WTC11 (cell line): ENCODE measurements at regions not wholly inside any gene's neighbourhood (a gene's known extent, or its start where the extent isn't known, plus 50 kb on each side); places are given as distances from the start of the nearest gene placed in this dataset.
A peak's percentile ranks its signal among the peaks of the same experiment; 100 is the strongest.

Experiments
- ATAC-seq: fragments of 200-7000 bp; cut with Tn5 transposase; 2 replicates; pipeline ENCODE4 v1.10.0; 2021; ENCODE audit warnings: mild to moderate bottlenecking, moderate library complexity
- CTCF ChIA-PET: fragments of 300-600 bp; sonication (Branson Sonifier 250); formaldehyde crosslinking; loops from one replicate; lab custom pipeline; 2021; ENCODE audit warnings: antibody characterized with exemption; lab: Charles Lee
- POLR2A ChIA-PET: fragments of 350-600 bp; sonication (Branson Sonifier 250); formaldehyde crosslinking; loops from one replicate; lab custom pipeline; 2021; ENCODE audit warnings: antibody characterized with exemption; lab: Charles Lee
- DNase-seq: peaks from one replicate; pipeline ENCODE4 v3.0.0; 2021; ENCODE audit warnings: low spot score
- H3K27ac Mint-ChIP-seq: 2 replicates; pipeline ENCODE4 v1.8.0; 2021; ENCODE audit warnings: mixed read lengths
- H3K27me3 Mint-ChIP-seq: 2 replicates; pipeline ENCODE4 v1.8.0; 2021; ENCODE audit warnings: low read depth, mild to moderate bottlenecking, moderate library complexity, mixed read lengths
- H3K36me3 Mint-ChIP-seq: 2 replicates; pipeline ENCODE4 v1.8.0; 2021; ENCODE audit warnings: mixed read lengths
- H3K4me1 Mint-ChIP-seq: 2 replicates; pipeline ENCODE4 v1.8.0; 2022; ENCODE audit warnings: mixed read lengths
- H3K4me3 Mint-ChIP-seq: 2 replicates; pipeline ENCODE4 v1.8.0; 2021; ENCODE audit warnings: mild to moderate bottlenecking, moderate library complexity, mixed read lengths
- H3K9me3 Mint-ChIP-seq: 2 replicates; pipeline ENCODE4 v1.8.0; 2021; ENCODE audit warnings: mixed read lengths
- ELF4 ChIP-seq: sonication (generic); formaldehyde crosslinking; IDR thresholded peaks from 2 replicates; pipeline ENCODE4 v1.8.1; 2022; ENCODE audit warnings: low read depth, mild to moderate bottlenecking, moderate library complexity, missing genetic modification reagents
- ETV6 ChIP-seq: sonication (generic); formaldehyde crosslinking; IDR thresholded peaks from 2 replicates; pipeline ENCODE4 v1.8.1; 2022; ENCODE audit warnings: mild to moderate bottlenecking, missing genetic modification reagents
- GRHL2 ChIP-seq: fragments of 250-450 bp; sonication (Bioruptor Pico); IDR thresholded peaks from 2 replicates; pipeline ENCODE4 v1.8.0; 2022; ENCODE audit warnings: mild to moderate bottlenecking, moderate library complexity; ENCODE audit not compliant: insufficient replicate concordance, severe bottlenecking
- GTF2I ChIP-seq: fragments of 250-450 bp; sonication (Bioruptor Pico); conservative IDR thresholded peaks from 2 replicates; pipeline ENCODE4 v1.4.0; 2021; ENCODE audit warnings: mild to moderate bottlenecking
- NR1H2 ChIP-seq: sonication (generic); formaldehyde crosslinking; IDR thresholded peaks from 2 replicates; pipeline ENCODE4 v1.9.0; 2021; ENCODE audit warnings: mild to moderate bottlenecking, moderate library complexity, missing genetic modification reagents
- SOX15 ChIP-seq: fragments of 250-450 bp; sonication (Bioruptor Pico); IDR thresholded peaks from 2 replicates; pipeline ENCODE4 v1.9.0; 2021; ENCODE audit warnings: mild to moderate bottlenecking
- ZNF263 ChIP-seq: sonication (generic); formaldehyde crosslinking; IDR thresholded peaks from 2 replicates; pipeline ENCODE4 v1.8.1; 2022; ENCODE audit warnings: low read depth, mild to moderate bottlenecking, moderate library complexity, missing genetic modification reagents
- TF ChIP-seq, protein P1 (sequence below): sonication (generic); formaldehyde crosslinking; IDR thresholded peaks from 2 replicates; pipeline ENCODE4 v1.8.0; 2022; ENCODE audit warnings: mild to moderate bottlenecking, missing genetic modification reagents
- TF ChIP-seq, protein P2 (sequence below): sonication (generic); formaldehyde crosslinking; IDR thresholded peaks from 2 replicates; pipeline ENCODE4 v1.8.0; 2022; ENCODE audit warnings: mild to moderate bottlenecking, missing genetic modification reagents
- TF ChIP-seq, protein P3 (sequence below): sonication (generic); formaldehyde crosslinking; IDR thresholded peaks from 2 replicates; pipeline ENCODE4 v1.8.1; 2023; ENCODE audit warnings: mild to moderate bottlenecking, missing genetic modification reagents, moderate library complexity
- TF ChIP-seq, protein P4 (sequence below): sonication (generic); formaldehyde crosslinking; IDR thresholded peaks from 2 replicates; pipeline ENCODE4 v1.8.1; 2023; ENCODE audit warnings: mild to moderate bottlenecking, missing genetic modification reagents
- TF ChIP-seq, protein P5 (sequence below): sonication (generic); formaldehyde crosslinking; IDR thresholded peaks from 2 replicates; pipeline ENCODE4 v1.8.1; 2022; ENCODE audit warnings: low read depth, missing genetic modification reagents, borderline replicate concordance
- TF ChIP-seq, protein P6 (sequence below): fragments of 250-450 bp; sonication (Bioruptor Pico); IDR thresholded peaks from 2 replicates; pipeline ENCODE4 v1.8.0; 2021; ENCODE audit warnings: mild to moderate bottlenecking
- TF ChIP-seq, protein P7 (sequence below): fragments of 250-450 bp; sonication (Bioruptor Pico); IDR thresholded peaks from 2 replicates; pipeline ENCODE4 v1.9.0; 2021; ENCODE audit warnings: mild to moderate bottlenecking, borderline replicate concordance
- TF ChIP-seq, protein P8 (sequence below): sonication (generic); formaldehyde crosslinking; IDR thresholded peaks from 2 replicates; pipeline ENCODE4 v1.8.0; 2022; ENCODE audit warnings: missing genetic modification reagents

DNA sequence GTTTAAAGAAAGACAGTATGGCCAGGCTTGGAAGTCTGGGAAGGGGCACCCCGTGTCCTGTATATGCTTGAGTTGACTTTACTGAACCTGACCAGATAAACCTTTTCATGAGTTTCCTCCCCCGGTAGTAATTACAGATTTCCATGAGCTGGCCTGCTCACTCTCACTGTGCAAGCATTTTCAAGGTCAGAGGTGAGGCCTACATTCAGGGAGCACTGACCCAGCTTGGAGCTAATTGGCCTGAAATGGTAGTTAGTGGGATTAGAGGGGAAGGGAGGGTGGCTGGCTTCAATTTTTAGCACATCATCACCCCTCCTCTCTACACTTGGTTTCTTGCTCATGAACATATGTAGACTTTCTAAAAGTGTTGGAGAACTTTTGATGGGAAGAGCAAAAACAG, 99.2 kb downstream of the PSAT1 start:
- peaks cover 25% of the 10 kb centered on the region for H3K36me3 Mint-ChIP-seq
- H3K27ac Mint-ChIP-seq = no peak overlapping the region
- ChIA-PET POLR2A (no interaction called here), CTCF (no interaction called here)
- peaks cover 23% of the 10 kb centered on the region for H3K9me3 Mint-ChIP-seq
- TF ChIP-seq SOX15 (CRISPR knock-in tag) (no peak), ZNF263 (CRISPR knock-in tag) (no peak), GTF2I (CRISPR knock-in tag) (no peak), ELF4 (CRISPR knock-in tag) (no peak), ETV6 (CRISPR knock-in tag) (no peak)
- TF ChIP-seq, protein P1, sequence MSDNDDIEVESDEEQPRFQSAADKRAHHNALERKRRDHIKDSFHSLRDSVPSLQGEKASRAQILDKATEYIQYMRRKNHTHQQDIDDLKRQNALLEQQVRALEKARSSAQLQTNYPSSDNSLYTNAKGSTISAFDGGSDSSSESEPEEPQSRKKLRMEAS (CRISPR knock-in tag) = no peak
- TF ChIP-seq, protein P2, sequence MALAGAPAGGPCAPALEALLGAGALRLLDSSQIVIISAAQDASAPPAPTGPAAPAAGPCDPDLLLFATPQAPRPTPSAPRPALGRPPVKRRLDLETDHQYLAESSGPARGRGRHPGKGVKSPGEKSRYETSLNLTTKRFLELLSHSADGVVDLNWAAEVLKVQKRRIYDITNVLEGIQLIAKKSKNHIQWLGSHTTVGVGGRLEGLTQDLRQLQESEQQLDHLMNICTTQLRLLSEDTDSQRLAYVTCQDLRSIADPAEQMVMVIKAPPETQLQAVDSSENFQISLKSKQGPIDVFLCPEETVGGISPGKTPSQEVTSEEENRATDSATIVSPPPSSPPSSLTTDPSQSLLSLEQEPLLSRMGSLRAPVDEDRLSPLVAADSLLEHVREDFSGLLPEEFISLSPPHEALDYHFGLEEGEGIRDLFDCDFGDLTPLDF (CRISPR knock-in tag) = no peak
- TF ChIP-seq, all 79 proteins: peak for 0
- ATAC-seq (no peak), DNase-seq (no peak)
- Mint-ChIP-seq H3K4me1 (peaks cover 57% of the 10 kb centered on the region), H3K4me3 (no peak overlapping the region), H3K27me3 (peaks cover 3% of the 10 kb centered on the region; the same call in 1 of the 2 replicates)

DNA sequence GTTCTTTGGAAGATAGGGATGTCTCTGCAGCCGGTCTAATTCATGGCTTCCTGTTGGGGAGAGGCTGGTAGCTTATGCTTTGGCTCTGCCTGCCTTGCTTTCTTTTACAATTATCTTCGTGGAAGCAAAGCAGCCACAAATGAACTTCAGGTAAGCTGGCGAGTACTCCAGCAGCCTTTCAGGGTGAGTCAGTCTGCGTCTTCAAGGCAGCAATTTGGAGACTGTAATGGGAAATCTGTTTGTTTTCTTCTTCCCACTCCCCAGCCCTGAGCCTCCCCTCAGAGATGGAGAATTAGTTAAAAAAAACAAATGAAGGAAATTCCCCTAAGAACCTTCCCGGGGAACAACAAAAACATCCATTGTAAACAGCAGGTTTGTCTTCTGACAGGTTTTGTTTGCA, 100.1 kb downstream of the PSAT1 start:
- TF ChIP-seq ELF4 (CRISPR knock-in tag) = no peak
- TF ChIP-seq, protein P3, sequence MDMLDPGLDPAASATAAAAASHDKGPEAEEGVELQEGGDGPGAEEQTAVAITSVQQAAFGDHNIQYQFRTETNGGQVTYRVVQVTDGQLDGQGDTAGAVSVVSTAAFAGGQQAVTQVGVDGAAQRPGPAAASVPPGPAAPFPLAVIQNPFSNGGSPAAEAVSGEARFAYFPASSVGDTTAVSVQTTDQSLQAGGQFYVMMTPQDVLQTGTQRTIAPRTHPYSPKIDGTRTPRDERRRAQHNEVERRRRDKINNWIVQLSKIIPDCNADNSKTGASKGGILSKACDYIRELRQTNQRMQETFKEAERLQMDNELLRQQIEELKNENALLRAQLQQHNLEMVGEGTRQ = no peak
- no peak for TF ChIP-seq NR1H2 (CRISPR knock-in tag)
- TF ChIP-seq, protein P4, sequence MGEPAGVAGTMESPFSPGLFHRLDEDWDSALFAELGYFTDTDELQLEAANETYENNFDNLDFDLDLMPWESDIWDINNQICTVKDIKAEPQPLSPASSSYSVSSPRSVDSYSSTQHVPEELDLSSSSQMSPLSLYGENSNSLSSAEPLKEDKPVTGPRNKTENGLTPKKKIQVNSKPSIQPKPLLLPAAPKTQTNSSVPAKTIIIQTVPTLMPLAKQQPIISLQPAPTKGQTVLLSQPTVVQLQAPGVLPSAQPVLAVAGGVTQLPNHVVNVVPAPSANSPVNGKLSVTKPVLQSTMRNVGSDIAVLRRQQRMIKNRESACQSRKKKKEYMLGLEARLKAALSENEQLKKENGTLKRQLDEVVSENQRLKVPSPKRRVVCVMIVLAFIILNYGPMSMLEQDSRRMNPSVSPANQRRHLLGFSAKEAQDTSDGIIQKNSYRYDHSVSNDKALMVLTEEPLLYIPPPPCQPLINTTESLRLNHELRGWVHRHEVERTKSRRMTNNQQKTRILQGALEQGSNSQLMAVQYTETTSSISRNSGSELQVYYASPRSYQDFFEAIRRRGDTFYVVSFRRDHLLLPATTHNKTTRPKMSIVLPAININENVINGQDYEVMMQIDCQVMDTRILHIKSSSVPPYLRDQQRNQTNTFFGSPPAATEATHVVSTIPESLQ (CRISPR knock-in tag) = no peak
- TF ChIP-seq, protein P5, sequence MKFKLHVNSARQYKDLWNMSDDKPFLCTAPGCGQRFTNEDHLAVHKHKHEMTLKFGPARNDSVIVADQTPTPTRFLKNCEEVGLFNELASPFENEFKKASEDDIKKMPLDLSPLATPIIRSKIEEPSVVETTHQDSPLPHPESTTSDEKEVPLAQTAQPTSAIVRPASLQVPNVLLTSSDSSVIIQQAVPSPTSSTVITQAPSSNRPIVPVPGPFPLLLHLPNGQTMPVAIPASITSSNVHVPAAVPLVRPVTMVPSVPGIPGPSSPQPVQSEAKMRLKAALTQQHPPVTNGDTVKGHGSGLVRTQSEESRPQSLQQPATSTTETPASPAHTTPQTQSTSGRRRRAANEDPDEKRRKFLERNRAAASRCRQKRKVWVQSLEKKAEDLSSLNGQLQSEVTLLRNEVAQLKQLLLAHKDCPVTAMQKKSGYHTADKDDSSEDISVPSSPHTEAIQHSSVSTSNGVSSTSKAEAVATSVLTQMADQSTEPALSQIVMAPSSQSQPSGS (CRISPR knock-in tag) = no peak
- TF ChIP-seq GRHL2 (CRISPR knock-in tag) = no peak
- DNase-seq (no peak), ATAC-seq (peak; percentile 29)
- CTCF ChIA-PET = interaction anchor here (1.0 kb wide), 1 partner anchor 32 kb away, joined by 3 read pairs; no protein-coding TSS in a partner anchor
- Mint-ChIP-seq H3K4me1 (peaks cover 51% of the 10 kb centered on the region), H3K36me3 (peaks cover 25% of the 10 kb centered on the region), H3K9me3 (peaks cover 23% of the 10 kb centered on the region), H3K27ac (peak overlapping the region; percentile 82; the same call in 1 of the 2 replicates), H3K4me3 (no peak overlapping the region), H3K27me3 (peaks cover 3% of the 10 kb centered on the region; the same call in 1 of the 2 replicates)
- POLR2A ChIA-PET = no interaction called here

DNA sequence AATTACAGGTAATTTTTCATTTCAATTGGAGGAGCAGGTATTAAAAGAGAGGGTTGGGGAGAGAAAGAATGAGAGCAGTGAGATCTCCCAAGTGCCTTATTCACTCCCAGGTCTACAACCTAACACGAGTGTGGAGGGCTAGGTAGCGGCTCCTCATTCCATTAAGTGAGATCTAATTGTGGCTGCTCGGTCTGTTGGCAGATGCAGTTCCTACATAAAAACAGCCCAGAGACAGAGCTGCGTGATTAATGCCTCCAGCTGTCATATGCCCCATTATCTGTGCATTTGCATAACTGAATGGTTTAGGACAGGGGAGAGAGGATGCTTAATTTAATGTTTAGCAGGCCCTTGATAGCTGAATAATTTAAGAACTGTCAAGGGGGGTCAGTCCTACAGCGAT, 100.5 kb downstream of the PSAT1 start:
- H3K9me3 Mint-ChIP-seq = peaks cover 23% of the 10 kb centered on the region
- peak; percentile 43 for ATAC-seq
- CTCF ChIA-PET = interaction anchor here (1.0 kb wide), 1 partner anchor 32 kb away, joined by 3 read pairs; no protein-coding TSS in a partner anchor
- no peak for DNase-seq
- no peak overlapping the region; the same call in 1 of the 2 replicates for H3K27ac Mint-ChIP-seq
- H3K36me3 Mint-ChIP-seq = peaks cover 25% of the 10 kb centered on the region
- POLR2A ChIA-PET = no interaction called here
- no peak overlapping the region for H3K4me3 Mint-ChIP-seq
- H3K4me1 Mint-ChIP-seq = peaks cover 47% of the 10 kb centered on the region
- peaks cover 3% of the 10 kb centered on the region; the same call in 1 of the 2 replicates for H3K27me3 Mint-ChIP-seq
- TF ChIP-seq, protein P6, sequence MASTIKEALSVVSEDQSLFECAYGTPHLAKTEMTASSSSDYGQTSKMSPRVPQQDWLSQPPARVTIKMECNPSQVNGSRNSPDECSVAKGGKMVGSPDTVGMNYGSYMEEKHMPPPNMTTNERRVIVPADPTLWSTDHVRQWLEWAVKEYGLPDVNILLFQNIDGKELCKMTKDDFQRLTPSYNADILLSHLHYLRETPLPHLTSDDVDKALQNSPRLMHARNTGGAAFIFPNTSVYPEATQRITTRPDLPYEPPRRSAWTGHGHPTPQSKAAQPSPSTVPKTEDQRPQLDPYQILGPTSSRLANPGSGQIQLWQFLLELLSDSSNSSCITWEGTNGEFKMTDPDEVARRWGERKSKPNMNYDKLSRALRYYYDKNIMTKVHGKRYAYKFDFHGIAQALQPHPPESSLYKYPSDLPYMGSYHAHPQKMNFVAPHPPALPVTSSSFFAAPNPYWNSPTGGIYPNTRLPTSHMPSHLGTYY = no peak
- TF ChIP-seq, protein P7, sequence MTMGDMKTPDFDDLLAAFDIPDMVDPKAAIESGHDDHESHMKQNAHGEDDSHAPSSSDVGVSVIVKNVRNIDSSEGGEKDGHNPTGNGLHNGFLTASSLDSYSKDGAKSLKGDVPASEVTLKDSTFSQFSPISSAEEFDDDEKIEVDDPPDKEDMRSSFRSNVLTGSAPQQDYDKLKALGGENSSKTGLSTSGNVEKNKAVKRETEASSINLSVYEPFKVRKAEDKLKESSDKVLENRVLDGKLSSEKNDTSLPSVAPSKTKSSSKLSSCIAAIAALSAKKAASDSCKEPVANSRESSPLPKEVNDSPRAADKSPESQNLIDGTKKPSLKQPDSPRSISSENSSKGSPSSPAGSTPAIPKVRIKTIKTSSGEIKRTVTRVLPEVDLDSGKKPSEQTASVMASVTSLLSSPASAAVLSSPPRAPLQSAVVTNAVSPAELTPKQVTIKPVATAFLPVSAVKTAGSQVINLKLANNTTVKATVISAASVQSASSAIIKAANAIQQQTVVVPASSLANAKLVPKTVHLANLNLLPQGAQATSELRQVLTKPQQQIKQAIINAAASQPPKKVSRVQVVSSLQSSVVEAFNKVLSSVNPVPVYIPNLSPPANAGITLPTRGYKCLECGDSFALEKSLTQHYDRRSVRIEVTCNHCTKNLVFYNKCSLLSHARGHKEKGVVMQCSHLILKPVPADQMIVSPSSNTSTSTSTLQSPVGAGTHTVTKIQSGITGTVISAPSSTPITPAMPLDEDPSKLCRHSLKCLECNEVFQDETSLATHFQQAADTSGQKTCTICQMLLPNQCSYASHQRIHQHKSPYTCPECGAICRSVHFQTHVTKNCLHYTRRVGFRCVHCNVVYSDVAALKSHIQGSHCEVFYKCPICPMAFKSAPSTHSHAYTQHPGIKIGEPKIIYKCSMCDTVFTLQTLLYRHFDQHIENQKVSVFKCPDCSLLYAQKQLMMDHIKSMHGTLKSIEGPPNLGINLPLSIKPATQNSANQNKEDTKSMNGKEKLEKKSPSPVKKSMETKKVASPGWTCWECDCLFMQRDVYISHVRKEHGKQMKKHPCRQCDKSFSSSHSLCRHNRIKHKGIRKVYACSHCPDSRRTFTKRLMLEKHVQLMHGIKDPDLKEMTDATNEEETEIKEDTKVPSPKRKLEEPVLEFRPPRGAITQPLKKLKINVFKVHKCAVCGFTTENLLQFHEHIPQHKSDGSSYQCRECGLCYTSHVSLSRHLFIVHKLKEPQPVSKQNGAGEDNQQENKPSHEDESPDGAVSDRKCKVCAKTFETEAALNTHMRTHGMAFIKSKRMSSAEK = no peak
- TF ChIP-seq, protein P8, sequence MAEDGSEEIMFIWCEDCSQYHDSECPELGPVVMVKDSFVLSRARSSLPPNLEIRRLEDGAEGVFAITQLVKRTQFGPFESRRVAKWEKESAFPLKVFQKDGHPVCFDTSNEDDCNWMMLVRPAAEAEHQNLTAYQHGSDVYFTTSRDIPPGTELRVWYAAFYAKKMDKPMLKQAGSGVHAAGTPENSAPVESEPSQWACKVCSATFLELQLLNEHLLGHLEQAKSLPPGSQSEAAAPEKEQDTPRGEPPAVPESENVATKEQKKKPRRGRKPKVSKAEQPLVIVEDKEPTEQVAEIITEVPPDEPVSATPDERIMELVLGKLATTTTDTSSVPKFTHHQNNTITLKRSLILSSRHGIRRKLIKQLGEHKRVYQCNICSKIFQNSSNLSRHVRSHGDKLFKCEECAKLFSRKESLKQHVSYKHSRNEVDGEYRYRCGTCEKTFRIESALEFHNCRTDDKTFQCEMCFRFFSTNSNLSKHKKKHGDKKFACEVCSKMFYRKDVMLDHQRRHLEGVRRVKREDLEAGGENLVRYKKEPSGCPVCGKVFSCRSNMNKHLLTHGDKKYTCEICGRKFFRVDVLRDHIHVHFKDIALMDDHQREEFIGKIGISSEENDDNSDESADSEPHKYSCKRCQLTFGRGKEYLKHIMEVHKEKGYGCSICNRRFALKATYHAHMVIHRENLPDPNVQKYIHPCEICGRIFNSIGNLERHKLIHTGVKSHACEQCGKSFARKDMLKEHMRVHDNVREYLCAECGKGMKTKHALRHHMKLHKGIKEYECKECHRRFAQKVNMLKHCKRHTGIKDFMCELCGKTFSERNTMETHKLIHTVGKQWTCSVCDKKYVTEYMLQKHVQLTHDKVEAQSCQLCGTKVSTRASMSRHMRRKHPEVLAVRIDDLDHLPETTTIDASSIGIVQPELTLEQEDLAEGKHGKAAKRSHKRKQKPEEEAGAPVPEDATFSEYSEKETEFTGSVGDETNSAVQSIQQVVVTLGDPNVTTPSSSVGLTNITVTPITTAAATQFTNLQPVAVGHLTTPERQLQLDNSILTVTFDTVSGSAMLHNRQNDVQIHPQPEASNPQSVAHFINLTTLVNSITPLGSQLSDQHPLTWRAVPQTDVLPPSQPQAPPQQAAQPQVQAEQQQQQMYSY (CRISPR knock-in tag) = no peak
